AG09319 (cell line): ENCODE measurements at regions not wholly inside any gene's neighbourhood (a gene's known extent, or its start where the extent isn't known, plus 50 kb on each side); places are given as distances from the start of the nearest gene placed in this dataset.

Experiments
- DNase-seq: peaks from one replicate; pipeline ENCODE4 v3.0.0-alpha.2; 2010; ENCODE audit warnings: low read depth; ENCODE audit errors: extremely low read depth
- TF ChIP-seq, protein P1 (sequence below): IDR thresholded peaks from 2 replicates; pipeline ENCODE4 v1.5.1; 2011; ENCODE audit warnings: low read depth, mild to moderate bottlenecking, inconsistent platforms, low read length, moderate library complexity

DNA sequence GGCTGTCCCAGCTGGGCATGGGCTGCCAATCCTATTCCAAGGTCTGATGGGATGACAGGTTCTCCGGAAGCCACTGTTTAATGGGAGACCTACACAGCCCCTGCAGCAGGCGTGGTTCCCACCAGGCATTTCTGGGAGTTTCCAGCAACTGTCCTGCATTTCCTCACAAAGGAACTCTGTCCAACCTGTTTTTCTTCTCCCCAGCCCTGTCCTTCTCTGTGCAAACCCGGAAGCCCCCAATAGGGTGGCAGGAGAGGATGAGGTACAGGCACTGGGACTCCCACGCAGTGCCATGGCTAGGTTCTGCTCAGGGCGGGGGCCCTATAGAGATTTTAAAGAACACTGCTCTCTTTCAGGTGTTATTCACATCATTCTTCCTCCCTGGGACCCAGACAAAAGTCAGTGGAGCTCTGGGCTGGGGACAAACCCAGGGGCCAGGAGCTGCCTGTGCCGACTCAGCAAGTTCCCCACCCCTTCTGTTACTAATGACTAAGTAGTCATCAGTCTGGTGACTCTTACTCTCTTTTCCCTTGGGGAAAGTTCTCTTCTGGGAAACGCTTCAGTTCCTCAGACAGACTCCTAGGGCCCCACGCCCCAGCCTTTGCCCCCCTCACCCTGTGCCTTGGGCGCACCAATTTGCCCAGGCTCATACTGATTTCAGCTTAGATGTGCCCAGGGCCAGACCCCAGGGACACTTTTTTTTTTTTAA lies 97.7 kb downstream of the CD47 start:
- no peak for DNase-seq
- TF ChIP-seq, protein P1, sequence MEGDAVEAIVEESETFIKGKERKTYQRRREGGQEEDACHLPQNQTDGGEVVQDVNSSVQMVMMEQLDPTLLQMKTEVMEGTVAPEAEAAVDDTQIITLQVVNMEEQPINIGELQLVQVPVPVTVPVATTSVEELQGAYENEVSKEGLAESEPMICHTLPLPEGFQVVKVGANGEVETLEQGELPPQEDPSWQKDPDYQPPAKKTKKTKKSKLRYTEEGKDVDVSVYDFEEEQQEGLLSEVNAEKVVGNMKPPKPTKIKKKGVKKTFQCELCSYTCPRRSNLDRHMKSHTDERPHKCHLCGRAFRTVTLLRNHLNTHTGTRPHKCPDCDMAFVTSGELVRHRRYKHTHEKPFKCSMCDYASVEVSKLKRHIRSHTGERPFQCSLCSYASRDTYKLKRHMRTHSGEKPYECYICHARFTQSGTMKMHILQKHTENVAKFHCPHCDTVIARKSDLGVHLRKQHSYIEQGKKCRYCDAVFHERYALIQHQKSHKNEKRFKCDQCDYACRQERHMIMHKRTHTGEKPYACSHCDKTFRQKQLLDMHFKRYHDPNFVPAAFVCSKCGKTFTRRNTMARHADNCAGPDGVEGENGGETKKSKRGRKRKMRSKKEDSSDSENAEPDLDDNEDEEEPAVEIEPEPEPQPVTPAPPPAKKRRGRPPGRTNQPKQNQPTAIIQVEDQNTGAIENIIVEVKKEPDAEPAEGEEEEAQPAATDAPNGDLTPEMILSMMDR, result no peak

DNA sequence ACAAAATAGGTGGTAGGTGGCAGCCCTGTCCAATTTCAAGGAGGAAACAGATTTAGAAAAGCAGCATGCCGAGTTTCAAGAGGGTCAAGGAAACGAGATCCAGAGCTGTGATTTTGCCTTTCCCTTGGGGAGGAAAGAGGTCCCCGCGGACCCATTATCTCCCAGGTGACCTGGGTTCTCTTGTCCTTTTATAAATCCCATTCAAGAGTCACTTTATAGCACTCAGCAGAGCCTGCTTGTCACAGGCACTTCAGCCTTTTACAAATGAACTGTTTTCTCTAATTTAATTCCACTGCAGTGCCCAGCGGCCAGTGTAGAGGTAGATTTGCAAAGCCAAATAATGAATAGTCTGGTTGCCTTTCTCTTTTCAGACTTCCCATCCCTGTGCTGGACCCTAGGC lies 99.9 kb downstream of the CD47 start:
- no peak for DNase-seq
- TF ChIP-seq, protein P1, result no peak

DNA sequence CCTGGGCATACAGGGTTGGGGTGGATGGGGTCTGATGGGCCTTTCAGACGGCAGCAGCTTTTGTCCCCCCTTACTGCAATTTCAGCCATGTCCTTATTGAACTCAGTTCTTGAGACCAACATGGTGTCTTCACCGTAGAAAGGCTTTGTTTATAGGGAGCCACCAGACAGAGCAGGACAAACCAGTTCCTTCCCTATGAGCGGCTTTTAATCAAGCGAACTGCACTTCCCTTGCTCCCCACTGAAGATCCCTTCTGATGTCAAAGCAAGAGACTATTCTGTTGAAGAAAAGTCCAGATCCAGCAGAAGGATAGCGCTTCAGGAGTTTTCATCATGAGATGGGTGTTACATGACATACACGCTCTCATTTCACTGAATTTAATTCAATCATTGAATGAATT lies 100.4 kb downstream of the CD47 start:
- no peak for DNase-seq
- TF ChIP-seq, protein P1, result no peak

DNA sequence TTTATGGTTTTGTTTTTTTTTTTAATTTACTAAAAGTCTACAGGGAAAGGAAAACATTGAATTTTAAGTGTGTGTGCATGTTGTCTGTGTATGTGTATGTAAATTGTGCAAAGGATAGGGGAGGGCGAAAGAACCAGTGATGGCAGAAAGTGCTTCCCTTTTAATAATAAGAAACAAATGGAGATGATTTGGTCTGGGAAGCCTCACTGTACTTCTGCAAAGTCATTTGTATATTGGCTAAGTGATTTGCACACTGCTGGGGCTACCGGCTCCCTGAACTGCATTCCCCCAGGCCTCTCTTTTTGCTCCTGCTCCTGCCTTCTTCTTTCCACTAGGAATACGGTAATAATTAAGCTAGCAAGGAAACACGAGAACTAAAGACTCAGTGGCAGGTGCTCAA lies 101.2 kb downstream of the CD47 start:
- no peak for DNase-seq
- TF ChIP-seq, protein P1, result no peak

DNA sequence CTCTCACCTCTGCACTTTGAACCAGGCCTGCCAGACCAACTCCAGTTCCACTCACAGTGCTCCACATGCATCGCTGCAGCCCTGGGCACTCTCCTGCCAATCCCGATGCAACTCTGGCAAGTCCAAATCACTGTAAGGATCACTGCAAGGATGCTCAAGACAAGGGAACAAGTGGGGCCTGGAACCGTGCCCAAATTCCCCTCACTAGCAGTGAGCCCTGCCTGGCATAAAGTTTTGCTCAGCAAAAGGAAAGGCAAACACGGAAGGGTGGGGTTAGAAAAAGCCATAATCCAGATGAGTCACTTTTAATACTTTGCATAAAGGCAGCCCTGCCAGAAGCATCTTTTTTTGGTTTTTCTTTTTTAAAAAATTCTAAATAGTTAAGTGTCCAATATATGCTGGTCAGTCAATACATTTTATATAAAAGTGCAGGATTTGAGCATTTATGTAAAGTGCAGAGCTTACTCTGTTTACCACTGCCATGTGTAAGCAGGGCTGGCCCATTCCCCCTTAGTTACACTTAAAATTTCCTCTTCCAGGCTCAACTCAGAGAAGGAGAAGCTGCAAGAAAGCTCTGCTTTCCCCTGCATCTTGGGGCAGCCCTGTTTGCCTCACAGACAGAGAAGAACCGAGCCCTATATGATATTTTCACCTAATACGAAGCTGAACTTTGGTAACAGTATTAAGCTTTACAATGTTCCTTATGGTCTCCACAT lies 102.2 kb downstream of the CD47 start:
- DNase-seq, result peak; percentile 20

DNA sequence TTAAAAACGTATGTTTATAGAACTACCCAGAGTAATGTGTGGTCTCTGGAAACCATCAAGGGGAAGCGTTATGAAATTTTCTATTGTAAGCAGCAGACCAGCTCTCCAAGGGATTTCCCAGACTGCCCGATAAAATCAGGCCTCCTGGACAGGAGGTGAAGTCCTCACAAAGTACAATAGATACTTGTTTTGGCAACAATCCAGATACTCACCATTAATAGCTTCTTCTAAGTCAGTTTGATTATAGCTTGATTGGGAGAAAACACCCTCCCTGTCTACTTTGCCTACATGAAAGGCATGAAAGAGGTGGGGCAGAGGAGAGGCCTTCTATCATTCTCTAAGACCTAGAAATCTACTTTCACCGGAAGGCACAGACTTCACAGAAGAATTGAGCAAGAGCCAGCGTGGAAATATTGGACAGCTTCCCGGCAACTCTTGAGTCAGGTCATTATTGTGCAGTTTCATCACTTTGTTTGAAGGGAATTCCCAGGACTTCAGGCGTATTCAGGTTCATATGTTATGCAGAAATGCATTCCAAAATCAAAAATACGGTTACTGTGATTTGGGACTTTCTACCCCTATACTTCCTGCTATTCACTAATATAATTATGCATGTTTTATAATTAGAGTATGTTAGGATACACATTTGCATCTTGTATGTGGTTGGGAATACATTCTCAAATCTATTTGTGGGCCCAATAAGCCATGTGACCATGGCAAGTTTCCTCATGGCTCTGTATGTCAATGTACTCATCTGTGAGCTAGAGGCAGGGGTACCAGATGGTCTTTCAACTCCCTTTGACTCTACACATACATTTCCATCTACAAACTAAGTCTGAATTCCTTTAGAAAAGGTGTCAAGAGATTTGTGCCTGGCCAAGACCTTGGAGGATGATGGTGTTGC lies 103.5 kb downstream of the CD47 start:
- peak; percentile 90 for DNase-seq
- TF ChIP-seq, protein P1, result no peak

More for the DNA sequence above, 102.2 kb downstream of the CD47 start:
- TF ChIP-seq, protein P1, result no peak
